Endothelial cell of umbilical vein (primary cell): ENCODE measurements at regions not wholly inside any gene's neighbourhood (a gene's known extent, or its start where the extent isn't known, plus 50 kb on each side); places are given as distances from the start of the nearest gene placed in this dataset.

ENCODE experiments used
- BruUV-seq: library from RNA; stranded (reverse); fragments of 400-500 nt; replicated peaks from 2 replicates; lab custom pipeline; 2021; lab: Mats Ljungman, UMichigan
- CTCF ChIA-PET: fragments of 300-600, 350-600 bp; sonication (Branson Sonifier 250); formaldehyde crosslinking; loops from one replicate; lab custom pipeline; 2021; ENCODE audit warnings: antibody characterized with exemption, inconsistent platforms; lab: Charles Lee
- POLR2A ChIA-PET: fragments of 300-600, 350-600 bp; sonication (Branson Sonifier 250); formaldehyde crosslinking; loops from one replicate; lab custom pipeline; 2021; ENCODE audit warnings: antibody characterized with exemption, inconsistent platforms; lab: Charles Lee
- DNase-seq: peaks from one replicate; pipeline ENCODE4 v3.0.0-alpha.2; 2011; ENCODE audit warnings: low read depth, low spot score
- FAIRE-seq: peaks from 2 replicates; lab custom pipeline; 2011; peaks lifted over from hg19 to GRCh38; lab: Jason Lieb, UNC
- H2AFZ ChIP-seq: 2 replicates; pipeline ENCODE4 v1.6.0; 2012; ENCODE audit warnings: low read depth, low read length, control low read depth, inconsistent platforms
- H3K27ac ChIP-seq: 2 replicates; pipeline ENCODE4 v1.5.1; 2011; ENCODE audit warnings: low read depth, mild to moderate bottlenecking, control low read depth, low read length, moderate library complexity; ENCODE audit not compliant: insufficient read depth
- H3K27me3 ChIP-seq, 2 experiments: 2 replicates each; pipeline versions ENCODE4 v1.6.0 to v1.6.1; 2011; ENCODE audit warnings: low read length in 2 of 2, mixed read lengths in 1 of 2; ENCODE audit not compliant: control insufficient read depth in 2 of 2, insufficient read depth in 2 of 2
- H3K36me3 ChIP-seq, 2 experiments: 2 replicates in 1 of 2; 3 replicates in 1 of 2; pipeline ENCODE4 v1.5.1; 2011; ENCODE audit warnings: low read length in 2 of 2, mild to moderate bottlenecking in 1 of 2, moderate library complexity in 1 of 2; ENCODE audit not compliant: control insufficient read depth in 2 of 2, insufficient read depth in 2 of 2; ENCODE audit errors: extremely low read depth in 1 of 2
- H3K4me1 ChIP-seq: 3 replicates; pipeline ENCODE4 v1.5.1; 2011; ENCODE audit warnings: mild to moderate bottlenecking, low read length; ENCODE audit not compliant: control insufficient read depth, insufficient read depth; ENCODE audit errors: extremely low read depth
- H3K4me2 ChIP-seq: 2 replicates; pipeline ENCODE4 v1.6.1; 2011; ENCODE audit warnings: low read length, control low read depth, mixed read lengths; ENCODE audit not compliant: insufficient read depth
- H3K4me3 ChIP-seq, 3 experiments: fragments of 200-600 bp in 1 of 3; sonication (generic), shearing (Covaris generic) in 1 of 3; replicated peaks in 1 of 3; 2 replicates each; pipeline ENCODE4 v1.5.1; 2011 to 2016; ENCODE audit warnings: control low read depth in 3 of 3, low read length in 3 of 3, mild to moderate bottlenecking in 2 of 3, inconsistent platforms in 1 of 3, low read depth in 1 of 3, moderate library complexity in 1 of 3; ENCODE audit not compliant: insufficient read depth in 1 of 3
- H3K79me2 ChIP-seq: 2 replicates; pipeline ENCODE4 v1.6.0; 2012; ENCODE audit warnings: low read length, inconsistent platforms; ENCODE audit not compliant: control insufficient read depth, insufficient read depth
- H3K9ac ChIP-seq: replicated peaks from 2 replicates; pipeline ENCODE3; 2011; ENCODE audit warnings: low read length, control low read depth; ENCODE audit not compliant: insufficient read depth; ENCODE audit errors: extremely low read depth
- H3K9me1 ChIP-seq: replicated peaks from 3 replicates; pipeline ENCODE4 v1.6.0; 2011; ENCODE audit warnings: mild to moderate bottlenecking, low read length; ENCODE audit not compliant: control insufficient read depth, insufficient read depth; ENCODE audit errors: extremely low read depth
- H3K9me3 ChIP-seq: replicated peaks from 2 replicates; pipeline ENCODE4 v1.5.1; 2012; ENCODE audit warnings: low read length, inconsistent platforms; ENCODE audit not compliant: control insufficient read depth, insufficient read depth
- H4K20me1 ChIP-seq: replicated peaks from 2 replicates; pipeline ENCODE3; 2011; ENCODE audit warnings: mild to moderate bottlenecking, low read length; ENCODE audit not compliant: control insufficient read depth, insufficient read depth; ENCODE audit errors: extremely low read depth
- EZH2 ChIP-seq: IDR thresholded peaks from 2 replicates; pipeline ENCODE4 v1.6.1; 2012; ENCODE audit warnings: borderline replicate concordance, low read depth, mild to moderate bottlenecking, moderate library complexity, low read length, inconsistent platforms; ENCODE audit not compliant: severe bottlenecking
- FOS ChIP-seq: IDR thresholded peaks from 2 replicates; pipeline ENCODE4 v1.6.1; 2011; ENCODE audit warnings: mild to moderate bottlenecking, low read length, moderate library complexity, borderline replicate concordance; ENCODE audit not compliant: insufficient read depth
- GATA2 ChIP-seq: IDR thresholded peaks from 2 replicates; pipeline ENCODE4 v1.7.0; 2011; ENCODE audit warnings: low read depth, mild to moderate bottlenecking, moderate library complexity, mixed read lengths, low read length; ENCODE audit not compliant: insufficient read length, insufficient read depth
- JUN ChIP-seq: IDR thresholded peaks from 2 replicates; pipeline ENCODE4 v1.6.1; 2011; ENCODE audit warnings: borderline replicate concordance, low read depth; ENCODE audit not compliant: insufficient read length, insufficient read depth
- MYC ChIP-seq: IDR thresholded peaks from one replicate; pipeline ENCODE4 v1.6.1; 2011; ENCODE audit warnings: mild to moderate bottlenecking, low read depth, low read length
- POLR2A ChIP-seq: IDR thresholded peaks from 2 replicates; pipeline ENCODE4 v1.6.1; 2012; ENCODE audit warnings: low read depth, mild to moderate bottlenecking, control low read depth, low read length
- POLR2AphosphoS5 ChIP-seq: IDR thresholded peaks from 2 replicates; pipeline ENCODE4 v1.6.1; 2012; ENCODE audit warnings: low read depth, mild to moderate bottlenecking, control low read depth, low read length, moderate library complexity; ENCODE audit not compliant: insufficient read depth
- dilution Hi-C: fragments of 300-500 bp; cut with MboI; formaldehyde crosslinking; loops from one replicate; pipeline ENCODE4 v1.15.0; 2019; ENCODE audit warnings: low sequenced_read_pairs; ENCODE audit not compliant: extremely low pct_ligation_motif_present
- intact Hi-C: fragments of 100-400 bp; cut with micrococcal nuclease; formaldehyde crosslinking; loops from one replicate; pipeline ENCODE4 v1.10.0; 2022
- TF ChIP-seq, protein P1 (sequence below): IDR thresholded peaks from 2 replicates; pipeline ENCODE4 v1.6.1; 2011; ENCODE audit not compliant: insufficient read depth, insufficient read length

DNA sequence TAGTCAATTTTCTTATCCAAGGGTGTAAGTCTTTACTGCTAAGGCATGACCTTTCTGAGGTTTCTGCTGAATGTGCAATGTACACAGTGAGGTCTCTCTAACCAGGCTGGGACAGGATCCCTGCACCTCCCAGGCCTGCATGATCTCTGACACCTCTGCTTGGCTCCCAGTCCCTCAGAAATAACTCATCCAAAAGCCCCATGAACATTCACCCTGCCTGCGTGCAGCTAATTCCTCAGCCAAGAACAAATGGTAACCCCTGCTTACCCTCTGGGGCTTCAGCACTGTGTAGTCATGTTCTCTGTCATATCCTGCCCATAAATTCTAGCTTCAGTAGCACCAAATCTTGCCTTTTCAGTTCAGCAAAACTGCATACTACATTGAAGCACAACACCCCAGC is 1146.3 kb upstream of the MIR17HG start:
- ChIA-PET CTCF (no interaction called here), POLR2A (no interaction called here)
- Histone ChIP-seq H3K27ac (no peak overlapping the region), H3K9ac (no peak overlapping the region), H3K9me3 (peaks cover 3% of the 10 kb centered on the region), H3K36me3 (no peaks in the 10 kb centered on the region), H3K79me2 (no peaks in the 10 kb centered on the region), H3K9me1 (no peaks in the 10 kb centered on the region), H4K20me1 (no peaks in the 10 kb centered on the region), H3K4me2 (no peak overlapping the region), H3K4me1 (no peaks in the 10 kb centered on the region), H2AFZ (no peak overlapping the region), H3K4me3 (no peak overlapping the region), H3K27me3 (no peaks in the 10 kb centered on the region)
- BruUV-seq: no TSS peak
- DNase-seq: no peak
- intact Hi-C loops: no loop called here
- dilution Hi-C loops: no loop called here
- TF ChIP-seq FOS (no peak), JUN (no peak), EZH2 (no peak), POLR2A (no peak), MYC (no peak), GATA2 (no peak)
- TF ChIP-seq, protein P1, sequence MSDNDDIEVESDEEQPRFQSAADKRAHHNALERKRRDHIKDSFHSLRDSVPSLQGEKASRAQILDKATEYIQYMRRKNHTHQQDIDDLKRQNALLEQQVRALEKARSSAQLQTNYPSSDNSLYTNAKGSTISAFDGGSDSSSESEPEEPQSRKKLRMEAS: no peak
- FAIRE-seq: no peak

DNA sequence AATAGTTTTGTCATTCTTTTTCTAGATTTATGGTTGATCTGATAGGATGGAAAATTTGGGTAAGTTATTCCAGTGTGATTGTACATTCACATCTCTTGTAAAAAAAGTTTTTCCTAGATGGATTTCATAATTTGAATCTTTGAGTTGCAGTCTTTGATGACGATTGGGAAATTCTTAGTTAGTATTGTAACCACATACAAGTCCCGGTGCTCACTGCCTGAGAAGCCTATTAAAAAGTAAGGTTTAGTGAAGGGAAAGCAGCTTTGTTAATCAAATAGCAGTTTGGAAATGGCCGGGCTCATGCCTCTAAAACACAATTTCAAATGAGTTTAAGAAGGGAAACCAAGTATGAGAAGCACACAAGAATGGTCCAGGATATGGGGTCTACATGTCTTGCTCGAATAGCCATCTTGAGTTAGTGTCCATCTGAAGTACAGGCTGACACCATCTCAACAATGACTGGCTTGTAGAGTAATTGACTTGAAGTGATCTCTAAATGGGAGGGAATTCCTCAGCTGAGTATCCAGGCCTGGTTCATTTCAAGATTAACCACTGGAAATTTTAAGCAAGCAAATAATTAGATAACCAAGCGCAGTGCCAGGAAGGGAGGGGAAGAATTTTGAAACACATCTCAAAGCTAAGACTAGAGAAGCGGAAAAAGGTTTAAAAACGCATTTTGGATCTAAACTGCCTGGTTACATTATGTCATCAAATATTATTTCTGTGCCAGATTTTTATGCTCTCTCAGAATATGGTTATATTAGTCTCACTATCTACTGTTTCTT is 1145.6 kb upstream of the MIR17HG start:
- Histone ChIP-seq H3K9ac (no peak overlapping the region), H3K4me3 (no peak overlapping the region), H3K9me1 (no peaks in the 10 kb centered on the region), H3K36me3 (no peaks in the 10 kb centered on the region), H3K27ac (no peak overlapping the region), H3K79me2 (no peaks in the 10 kb centered on the region), H3K4me1 (no peaks in the 10 kb centered on the region), H3K9me3 (peaks cover 3% of the 10 kb centered on the region), H2AFZ (no peak overlapping the region), H3K4me2 (no peak overlapping the region), H3K27me3 (no peaks in the 10 kb centered on the region), H4K20me1 (no peaks in the 10 kb centered on the region)
- POLR2A ChIA-PET: no interaction called here
- dilution Hi-C loops: no loop called here
- TF ChIP-seq FOS: no peak
- TF ChIP-seq JUN: no peak
- no peak for TF ChIP-seq POLR2AphosphoS5
- no peak for TF ChIP-seq MYC
- TF ChIP-seq POLR2A: no peak
- no peak for FAIRE-seq
- no TSS peak for BruUV-seq
- intact Hi-C loops: no loop called here
- CTCF ChIA-PET: no interaction called here
- no peak for DNase-seq
